ENCODE measurements at regions not wholly inside any gene's neighbourhood (a gene's known extent, or its start where the extent isn't known, plus 50 kb on each side); places are given as distances from the start of the nearest gene placed in this dataset.

DNA sequence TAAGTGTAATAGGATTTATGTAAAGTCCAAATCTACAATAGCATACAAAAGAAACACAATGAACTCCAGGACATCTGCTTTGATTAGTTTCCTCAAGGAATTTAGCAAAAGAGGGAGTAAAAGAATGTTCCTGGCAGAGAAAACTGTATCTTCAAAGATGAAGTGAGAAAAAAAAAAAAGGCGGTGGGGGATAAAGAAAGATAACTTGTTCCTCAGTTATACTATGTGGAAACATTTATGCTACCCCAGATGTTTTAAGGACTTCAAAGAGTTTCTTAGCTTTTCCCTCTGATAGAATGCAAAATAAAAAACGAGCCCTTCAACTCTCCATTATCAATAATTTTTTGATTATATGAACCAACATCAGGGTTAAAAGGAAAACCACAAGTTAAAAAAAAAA, 908.9 kb upstream of the ADGRL2 start:
- H3K9me3 ChIP-seq = no peaks in the 10 kb centered on the region
- intact Hi-C loops (cut with DNase I; ENCODE audit: low total_unique reads) = no loop called here
- no peak overlapping the region for H3K4me3 ChIP-seq
- no peak for TF ChIP-seq POLR2A (IDR thresholded peaks at IDR 0.05)
- TF ChIP-seq, protein P1, sequence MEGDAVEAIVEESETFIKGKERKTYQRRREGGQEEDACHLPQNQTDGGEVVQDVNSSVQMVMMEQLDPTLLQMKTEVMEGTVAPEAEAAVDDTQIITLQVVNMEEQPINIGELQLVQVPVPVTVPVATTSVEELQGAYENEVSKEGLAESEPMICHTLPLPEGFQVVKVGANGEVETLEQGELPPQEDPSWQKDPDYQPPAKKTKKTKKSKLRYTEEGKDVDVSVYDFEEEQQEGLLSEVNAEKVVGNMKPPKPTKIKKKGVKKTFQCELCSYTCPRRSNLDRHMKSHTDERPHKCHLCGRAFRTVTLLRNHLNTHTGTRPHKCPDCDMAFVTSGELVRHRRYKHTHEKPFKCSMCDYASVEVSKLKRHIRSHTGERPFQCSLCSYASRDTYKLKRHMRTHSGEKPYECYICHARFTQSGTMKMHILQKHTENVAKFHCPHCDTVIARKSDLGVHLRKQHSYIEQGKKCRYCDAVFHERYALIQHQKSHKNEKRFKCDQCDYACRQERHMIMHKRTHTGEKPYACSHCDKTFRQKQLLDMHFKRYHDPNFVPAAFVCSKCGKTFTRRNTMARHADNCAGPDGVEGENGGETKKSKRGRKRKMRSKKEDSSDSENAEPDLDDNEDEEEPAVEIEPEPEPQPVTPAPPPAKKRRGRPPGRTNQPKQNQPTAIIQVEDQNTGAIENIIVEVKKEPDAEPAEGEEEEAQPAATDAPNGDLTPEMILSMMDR (IDR thresholded peaks at IDR 0.05 in 4 of 5, conservative IDR thresholded peaks at IDR 0.05 in 1 of 5) = no peak
- H3K27ac ChIP-seq = no peak overlapping the region
- H3K36me3 ChIP-seq = no peaks in the 10 kb centered on the region
- no peak for ATAC-seq
- in situ Hi-C loops (cut with MboI; ENCODE audit: low sequenced_read_pairs in 4 of 4) = no loop called here
- H3K27me3 ChIP-seq = no peaks in the 10 kb centered on the region
- DNase-seq = no peak
- H3K4me1 ChIP-seq = no peaks in the 10 kb centered on the region

DNA sequence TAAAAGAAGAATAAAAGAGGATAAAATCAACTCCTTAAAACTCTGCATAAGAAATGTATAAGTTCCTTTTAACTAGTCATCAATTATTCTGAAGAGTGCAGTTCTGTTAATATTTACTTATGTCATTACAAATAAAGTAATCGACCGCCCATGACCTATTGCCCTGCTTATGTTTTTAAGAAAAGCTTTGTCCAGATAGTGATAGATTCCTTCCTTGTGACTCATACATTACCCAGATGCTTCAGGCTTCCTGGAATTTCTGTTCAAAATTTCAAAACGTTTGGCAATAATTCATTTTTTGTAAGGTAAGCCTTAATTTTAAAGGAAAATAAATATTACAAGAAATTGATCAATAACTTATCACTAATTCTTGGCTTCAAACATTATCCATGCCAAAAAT, 918.2 kb upstream of the ADGRL2 start:
- no peak overlapping the region for H3K4me3 ChIP-seq
- in situ Hi-C loops (cut with MboI; ENCODE audit: low sequenced_read_pairs in 4 of 4) (no loop called here), intact Hi-C loops (cut with DNase I; ENCODE audit: low total_unique reads) (no loop called here)
- DNase-seq = no peak
- H3K9me3 ChIP-seq = no peaks in the 10 kb centered on the region
- TF ChIP-seq POLR2A (IDR thresholded peaks at IDR 0.05) = no peak
- TF ChIP-seq, protein P1 (IDR thresholded peaks at IDR 0.05 in 4 of 5, conservative IDR thresholded peaks at IDR 0.05 in 1 of 5) = no peak
- no peak overlapping the region for H3K27ac ChIP-seq
- H3K27me3 ChIP-seq = no peaks in the 10 kb centered on the region
- no peaks in the 10 kb centered on the region for H3K36me3 ChIP-seq
- no peaks in the 10 kb centered on the region for H3K4me1 ChIP-seq
- no peak for ATAC-seq

DNA sequence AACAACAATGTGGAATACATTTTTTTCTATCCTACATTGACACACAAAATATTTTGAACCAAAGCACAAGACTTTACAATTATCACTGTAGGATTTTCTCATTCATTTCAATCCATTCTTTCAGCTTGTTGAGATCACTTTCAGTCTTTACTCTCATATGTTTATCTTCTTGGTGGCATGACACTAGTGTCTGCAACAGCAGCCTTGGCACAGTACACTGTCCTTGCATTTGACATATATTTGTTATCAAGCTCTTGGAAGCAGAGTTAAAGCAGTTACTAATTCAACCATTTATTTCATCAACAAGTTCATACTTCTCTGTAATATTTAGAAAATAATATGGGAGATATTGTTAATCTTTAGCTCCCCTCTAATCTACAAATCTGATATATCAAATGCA, 922.4 kb upstream of the ADGRL2 start:
- intact Hi-C loops (cut with DNase I; ENCODE audit: low total_unique reads) = no loop called here
- Histone ChIP-seq H3K36me3 (no peaks in the 10 kb centered on the region), H3K4me1 (no peaks in the 10 kb centered on the region), H3K27ac (no peak overlapping the region), H3K27me3 (no peaks in the 10 kb centered on the region), H3K9me3 (no peaks in the 10 kb centered on the region), H3K4me3 (no peak overlapping the region)
- DNase-seq = no peak
- ATAC-seq = no peak
- TF ChIP-seq, protein P1 (IDR thresholded peaks at IDR 0.05 in 4 of 5, conservative IDR thresholded peaks at IDR 0.05 in 1 of 5) = no peak
- TF ChIP-seq POLR2A (IDR thresholded peaks at IDR 0.05) = no peak
- in situ Hi-C loops (cut with MboI; ENCODE audit: low sequenced_read_pairs in 4 of 4) = no loop called here

DNA sequence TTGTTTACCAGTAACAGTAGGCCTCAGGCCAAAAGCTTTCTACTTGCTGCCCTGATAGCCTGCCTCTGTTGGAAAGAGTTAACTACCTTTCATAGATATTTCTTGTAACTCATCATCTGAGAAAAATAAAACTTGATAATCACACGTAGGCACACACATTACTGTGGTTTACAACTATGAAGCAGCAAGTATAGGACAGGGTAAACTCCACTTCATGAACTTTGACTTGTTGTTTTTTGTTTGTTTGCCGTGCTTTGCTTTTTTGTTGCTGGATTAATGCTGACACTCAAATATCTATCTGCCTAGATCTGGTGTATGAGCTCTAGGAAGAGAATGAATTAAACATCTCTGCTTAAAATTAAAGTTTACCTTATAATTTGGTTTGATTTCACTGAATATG, 924.7 kb upstream of the ADGRL2 start:
- H3K4me1 ChIP-seq = no peaks in the 10 kb centered on the region
- no peak overlapping the region for H3K4me3 ChIP-seq
- DNase-seq (no peak), ATAC-seq (no peak)
- no peaks in the 10 kb centered on the region for H3K9me3 ChIP-seq
- no peak overlapping the region for H3K27ac ChIP-seq
- intact Hi-C loops (cut with DNase I; ENCODE audit: low total_unique reads) = no loop called here
- TF ChIP-seq, protein P1 (IDR thresholded peaks at IDR 0.05 in 4 of 5, conservative IDR thresholded peaks at IDR 0.05 in 1 of 5) = no peak
- no peak for TF ChIP-seq POLR2A (IDR thresholded peaks at IDR 0.05)
- H3K36me3 ChIP-seq = no peaks in the 10 kb centered on the region
- H3K27me3 ChIP-seq = no peaks in the 10 kb centered on the region
- in situ Hi-C loops (cut with MboI; ENCODE audit: low sequenced_read_pairs in 4 of 4) = no loop called here

DNA sequence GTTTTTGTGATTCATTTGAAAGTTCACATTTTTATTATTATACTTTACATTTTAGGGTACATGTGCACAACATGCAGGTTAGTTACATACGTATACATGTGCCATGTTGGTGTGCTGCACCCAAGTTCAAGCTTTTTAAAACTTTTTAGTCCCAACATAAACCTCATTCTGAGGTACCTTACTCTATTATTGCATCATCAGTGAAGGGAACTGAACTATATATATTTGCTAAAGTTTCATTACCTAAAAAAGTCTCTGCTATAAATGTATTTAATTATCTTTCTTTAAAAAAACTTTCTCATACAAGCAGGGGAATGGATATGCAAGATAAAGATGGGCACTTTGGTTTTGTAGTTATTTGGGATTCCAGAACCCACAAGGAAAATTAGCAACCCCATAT, 931.4 kb upstream of the ADGRL2 start:
- Histone ChIP-seq H3K36me3 (no peaks in the 10 kb centered on the region), H3K4me3 (no peak overlapping the region), H3K27me3 (no peaks in the 10 kb centered on the region), H3K9me3 (no peaks in the 10 kb centered on the region), H3K27ac (no peak overlapping the region), H3K4me1 (no peaks in the 10 kb centered on the region)
- in situ Hi-C loops (cut with MboI; ENCODE audit: low sequenced_read_pairs in 4 of 4) = no loop called here
- intact Hi-C loops (cut with DNase I; ENCODE audit: low total_unique reads) = no loop called here
- DNase-seq (no peak), ATAC-seq (no peak)
- TF ChIP-seq, protein P1 (IDR thresholded peaks at IDR 0.05 in 4 of 5, conservative IDR thresholded peaks at IDR 0.05 in 1 of 5) = no peak
- TF ChIP-seq POLR2A (IDR thresholded peaks at IDR 0.05) = no peak
